ENCODE measurements at regions not wholly inside any gene's neighbourhood (a gene's known extent, or its start where the extent isn't known, plus 50 kb on each side); places are given as distances from the start of the nearest gene placed in this dataset.
"Not testable (repeated sequence)": the region's sequence is repeated elsewhere in the genome, so short reads cannot be mapped to it uniquely, and the experiment has no call there.

GRCh38 chr12:47312808-47313426 is 233.2 kb upstream of the AMIGO2 start:
- H3K4me3 ChIP-seq (ENCODE audit: low read depth, low read length) = no peak overlapping the region
- peak; percentile 49 for DNase-seq (ENCODE audit: low read depth)
- no peak for TF ChIP-seq CTCF (IDR thresholded peaks at IDR 0.05; ENCODE audit: low read depth, low read length, missing control alignments)

- TF ChIP-seq CTCF (IDR thresholded peaks at IDR 0.05; ENCODE audit: low read depth, low read length, missing control alignments) = no peak
- H3K4me3 ChIP-seq (ENCODE audit: low read depth, low read length) = no peak overlapping the region
- no peak for DNase-seq (ENCODE audit: low read depth)
Measured at GRCh38 chr12:47312147-47312546, 232.4 kb upstream of the AMIGO2 start.

- H3K4me3 ChIP-seq (ENCODE audit: low read depth, low read length) = no peak overlapping the region
- no peak for DNase-seq (ENCODE audit: low read depth)
- TF ChIP-seq CTCF (IDR thresholded peaks at IDR 0.05; ENCODE audit: low read depth, low read length, missing control alignments) = no peak
Measured at GRCh38 chr12:47311568-47311967, 231.8 kb upstream of the AMIGO2 start.

DNA sequence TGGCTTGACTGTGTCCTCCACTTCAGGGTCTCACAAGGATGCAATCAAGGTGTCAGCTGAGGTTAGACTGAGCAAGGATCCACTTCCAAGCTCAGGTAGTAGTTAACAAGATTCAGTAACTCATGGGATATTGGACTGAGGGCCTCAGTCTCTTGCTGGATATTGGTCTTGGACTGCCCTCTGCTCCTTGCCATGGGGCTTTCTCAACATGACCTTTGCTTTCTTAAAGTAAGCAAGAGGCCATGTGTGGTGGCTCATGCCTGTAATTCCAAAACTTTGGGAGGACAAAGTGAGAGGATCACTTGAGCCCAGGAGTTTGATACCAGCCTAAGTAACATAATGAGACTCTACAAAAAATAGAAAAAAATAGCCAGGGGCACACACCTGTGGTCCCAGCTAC is 231.3 kb upstream of the AMIGO2 start:
- no peak overlapping the region for H3K4me3 ChIP-seq (ENCODE audit: low read depth, low read length)
- DNase-seq (ENCODE audit: low read depth) = no peak
- no peak for TF ChIP-seq CTCF (IDR thresholded peaks at IDR 0.05; ENCODE audit: low read depth, low read length, missing control alignments)

DNA sequence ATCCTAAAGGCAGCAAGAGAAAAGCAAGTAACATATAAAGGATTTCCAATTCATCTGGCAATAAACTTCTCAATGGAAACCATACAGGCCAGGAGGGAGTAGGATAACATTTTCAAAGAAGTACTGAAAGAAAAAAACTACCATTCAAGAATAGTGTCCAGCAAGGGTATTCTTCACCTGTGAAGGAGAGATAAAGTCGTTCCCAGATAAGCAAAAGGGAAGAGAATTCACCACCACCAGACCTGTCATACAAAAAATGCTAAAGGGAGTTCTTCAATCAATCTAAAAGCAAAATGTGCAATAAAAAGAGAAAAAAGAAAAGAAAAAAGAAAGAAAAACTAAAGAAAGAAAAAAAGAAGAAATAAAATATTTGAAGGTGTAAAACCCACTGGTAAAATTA is 228.9 kb upstream of the AMIGO2 start:
- no peak overlapping the region for H3K4me3 ChIP-seq (ENCODE audit: low read depth, low read length)
- TF ChIP-seq CTCF (IDR thresholded peaks at IDR 0.05; ENCODE audit: low read depth, low read length, missing control alignments) = no peak
- DNase-seq (ENCODE audit: low read depth) = no peak

DNA sequence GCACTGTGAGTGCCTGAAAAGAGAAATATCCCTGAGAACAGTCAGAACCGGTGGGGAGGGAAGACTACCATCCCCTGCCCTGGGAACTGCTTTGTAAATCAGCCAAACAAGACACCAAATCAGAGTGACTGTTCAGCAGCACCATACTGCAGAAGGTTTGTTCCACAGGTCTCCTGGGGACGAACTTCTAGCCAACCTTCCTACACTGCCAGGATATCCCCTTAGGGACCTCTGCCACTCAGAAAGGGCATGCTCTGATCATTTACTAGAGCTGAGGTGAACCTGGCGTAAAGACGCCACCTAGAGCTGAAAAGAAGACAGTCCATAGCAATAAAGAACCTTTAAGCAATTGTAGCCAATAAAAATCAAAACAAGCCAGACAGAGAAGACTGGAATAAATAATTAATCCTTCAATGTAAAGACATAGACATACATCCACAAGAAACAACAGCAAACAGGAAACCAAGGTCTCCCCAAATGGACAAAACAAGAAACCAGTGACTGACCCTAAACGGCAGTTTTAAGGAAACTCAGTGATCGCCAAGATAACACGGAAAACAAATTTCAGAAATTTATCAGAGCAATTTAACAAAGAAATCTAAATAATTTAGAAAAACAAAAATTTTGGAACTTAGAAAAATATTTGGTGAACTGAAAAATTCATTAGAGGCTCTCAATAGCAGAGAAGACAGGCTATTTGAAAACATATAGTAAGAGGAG is 228.1 kb upstream of the AMIGO2 start:
- DNase-seq (ENCODE audit: low read depth) = peak; percentile 33
- no peak overlapping the region for H3K4me3 ChIP-seq (ENCODE audit: low read depth, low read length)

DNA sequence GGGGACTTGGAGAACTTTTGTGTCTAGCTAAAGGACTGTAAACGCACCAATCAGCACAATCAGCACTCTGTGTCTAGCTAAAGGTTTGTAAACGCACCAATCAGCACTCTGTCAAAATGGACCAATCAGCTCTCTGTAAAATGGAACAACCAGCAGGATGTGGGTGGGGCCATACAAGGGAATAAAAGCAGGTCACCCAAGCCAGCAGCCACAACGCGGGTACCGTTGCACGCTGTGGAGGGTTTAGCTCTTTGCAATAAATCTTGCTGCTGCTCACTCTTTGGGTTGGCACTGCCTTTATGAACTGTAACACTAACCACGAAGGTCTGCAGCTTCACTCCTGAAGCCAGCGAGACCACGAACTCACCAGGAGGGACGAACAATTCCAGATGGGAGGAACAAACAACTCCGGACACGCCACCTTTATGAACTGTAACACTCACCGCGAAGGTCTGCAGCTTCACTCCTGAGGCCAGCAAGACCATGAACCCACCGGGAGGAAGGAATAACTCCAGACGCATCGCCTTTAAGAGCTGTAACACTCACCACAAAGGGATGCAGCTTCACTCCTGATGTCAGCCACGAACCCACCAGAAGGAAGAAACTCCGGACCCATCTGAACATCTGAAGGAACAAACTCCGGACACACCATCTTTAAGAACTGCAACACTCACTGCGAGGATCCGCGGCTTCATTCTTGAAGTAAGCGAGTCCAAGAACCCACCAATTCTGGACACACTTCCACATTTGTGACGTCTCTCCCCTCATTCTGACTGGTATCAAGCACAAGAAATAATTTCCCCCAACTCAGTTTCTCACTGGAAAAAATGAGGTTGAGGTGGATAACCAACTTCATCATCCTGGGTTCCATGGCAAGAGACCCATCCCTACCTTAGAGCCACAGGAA is 227.3 kb upstream of the AMIGO2 start:
- DNase-seq (ENCODE audit: low read depth) = not testable (repeated sequence)

More for the DNA sequence above, 228.1 kb upstream of the AMIGO2 start:
- peak; percentile 65 for TF ChIP-seq CTCF (IDR thresholded peaks at IDR 0.05; ENCODE audit: low read depth, low read length, missing control alignments)

More for the DNA sequence above, 227.3 kb upstream of the AMIGO2 start:
- H3K4me3 ChIP-seq (ENCODE audit: low read depth, low read length) = not testable (repeated sequence)

Data from GM12864 (cell line).